ENCODE measurements at regions not wholly inside any gene's neighbourhood (a gene's known extent, or its start where the extent isn't known, plus 50 kb on each side); places are given as distances from the start of the nearest gene placed in this dataset.

- TF ChIP-seq CTCF (optimal IDR thresholded peaks at IDR 0.05 in 1 of 3, IDR thresholded peaks at IDR 0.05 in 1 of 3, conservative IDR thresholded peaks at IDR 0.05 in 1 of 3; ENCODE audit: extremely low read depth in 1 of 3, insufficient read depth in 2 of 3, low read length in 3 of 3), result no peak
- TF ChIP-seq EZH2 (IDR thresholded peaks at IDR 0.05; ENCODE audit: low read length), result no peak
Measured at GRCh38 chr7:125847692-125848091, 918.1 kb upstream of the POT1 start.

Measured in keratinocyte (primary cell).